Keratinocyte (primary cell): ENCODE measurements at regions not wholly inside any gene's neighbourhood (a gene's known extent, or its start where the extent isn't known, plus 50 kb on each side); places are given as distances from the start of the nearest gene placed in this dataset.

Experiments used
- EZH2 ChIP-seq: IDR thresholded peaks from one replicate; pipeline ENCODE4 v1.6.1; 2012; ENCODE audit warnings: inconsistent platforms, mild to moderate bottlenecking, low read length, moderate library complexity
- TF ChIP-seq, protein P1 (sequence below), 3 experiments: IDR thresholded peaks in 1 of 3; conservative IDR thresholded peaks in 1 of 3; optimal IDR thresholded peaks in 1 of 3; 2 replicates in 2 of 3; 3 replicates in 1 of 3; pipeline versions ENCODE3 to v1.5.1; 2011; ENCODE audit warnings: low read length in 3 of 3, mild to moderate bottlenecking in 3 of 3, moderate library complexity in 2 of 3, control low read depth in 1 of 3, inconsistent platforms in 1 of 3; ENCODE audit not compliant: insufficient read depth in 2 of 3; ENCODE audit errors: extremely low read depth in 1 of 3

GRCh38 chr3:68207327-68207726 lies 552.9 kb upstream of the SUCLG2 start:
- TF ChIP-seq, protein P1, sequence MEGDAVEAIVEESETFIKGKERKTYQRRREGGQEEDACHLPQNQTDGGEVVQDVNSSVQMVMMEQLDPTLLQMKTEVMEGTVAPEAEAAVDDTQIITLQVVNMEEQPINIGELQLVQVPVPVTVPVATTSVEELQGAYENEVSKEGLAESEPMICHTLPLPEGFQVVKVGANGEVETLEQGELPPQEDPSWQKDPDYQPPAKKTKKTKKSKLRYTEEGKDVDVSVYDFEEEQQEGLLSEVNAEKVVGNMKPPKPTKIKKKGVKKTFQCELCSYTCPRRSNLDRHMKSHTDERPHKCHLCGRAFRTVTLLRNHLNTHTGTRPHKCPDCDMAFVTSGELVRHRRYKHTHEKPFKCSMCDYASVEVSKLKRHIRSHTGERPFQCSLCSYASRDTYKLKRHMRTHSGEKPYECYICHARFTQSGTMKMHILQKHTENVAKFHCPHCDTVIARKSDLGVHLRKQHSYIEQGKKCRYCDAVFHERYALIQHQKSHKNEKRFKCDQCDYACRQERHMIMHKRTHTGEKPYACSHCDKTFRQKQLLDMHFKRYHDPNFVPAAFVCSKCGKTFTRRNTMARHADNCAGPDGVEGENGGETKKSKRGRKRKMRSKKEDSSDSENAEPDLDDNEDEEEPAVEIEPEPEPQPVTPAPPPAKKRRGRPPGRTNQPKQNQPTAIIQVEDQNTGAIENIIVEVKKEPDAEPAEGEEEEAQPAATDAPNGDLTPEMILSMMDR (optimal IDR thresholded peaks at IDR 0.05 in 1 of 3, IDR thresholded peaks at IDR 0.05 in 1 of 3, conservative IDR thresholded peaks at IDR 0.05 in 1 of 3; ENCODE audit: extremely low read depth in 1 of 3, insufficient read depth in 2 of 3, low read length in 3 of 3) = no peak
- TF ChIP-seq EZH2 = no peak
